ENCODE measurements at regions not wholly inside any gene's neighbourhood (a gene's known extent, or its start where the extent isn't known, plus 50 kb on each side); places are given as distances from the start of the nearest gene placed in this dataset.

DNA sequence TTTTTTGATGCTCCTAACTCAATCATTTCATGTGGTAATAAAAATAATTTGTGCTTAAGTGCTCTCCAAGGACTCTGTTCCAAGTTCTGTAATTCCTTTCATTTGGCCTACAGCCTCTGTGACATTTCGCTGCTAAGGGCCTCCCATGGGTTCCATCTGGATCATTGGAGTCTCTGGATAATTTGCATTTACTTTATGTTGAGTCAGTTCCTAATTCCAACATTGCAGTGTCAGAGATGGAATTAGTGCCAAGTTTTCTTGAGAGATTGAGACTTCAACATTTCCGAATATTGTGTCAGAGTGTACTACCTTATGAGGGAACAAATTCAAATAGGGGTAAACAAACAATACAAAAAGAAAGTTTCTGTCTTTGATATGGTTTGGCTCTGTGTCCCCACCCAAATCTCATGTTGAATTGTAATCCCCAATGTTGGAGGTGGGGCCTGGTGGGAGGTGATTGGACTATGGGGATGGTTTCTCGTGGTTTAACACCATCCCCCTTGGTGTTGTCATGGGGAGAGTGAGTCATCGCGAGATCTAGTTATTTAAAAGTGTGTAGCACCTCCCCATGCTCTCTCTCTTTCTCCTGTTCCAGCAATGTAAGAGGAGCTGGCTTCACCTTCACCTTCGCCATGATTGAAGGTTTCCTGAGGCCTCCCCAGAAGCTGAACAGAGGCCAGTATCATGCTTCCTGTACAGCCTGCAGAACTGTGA is 244.1 kb upstream of the TBX18 start:
- TF ChIP-seq, protein P1, sequence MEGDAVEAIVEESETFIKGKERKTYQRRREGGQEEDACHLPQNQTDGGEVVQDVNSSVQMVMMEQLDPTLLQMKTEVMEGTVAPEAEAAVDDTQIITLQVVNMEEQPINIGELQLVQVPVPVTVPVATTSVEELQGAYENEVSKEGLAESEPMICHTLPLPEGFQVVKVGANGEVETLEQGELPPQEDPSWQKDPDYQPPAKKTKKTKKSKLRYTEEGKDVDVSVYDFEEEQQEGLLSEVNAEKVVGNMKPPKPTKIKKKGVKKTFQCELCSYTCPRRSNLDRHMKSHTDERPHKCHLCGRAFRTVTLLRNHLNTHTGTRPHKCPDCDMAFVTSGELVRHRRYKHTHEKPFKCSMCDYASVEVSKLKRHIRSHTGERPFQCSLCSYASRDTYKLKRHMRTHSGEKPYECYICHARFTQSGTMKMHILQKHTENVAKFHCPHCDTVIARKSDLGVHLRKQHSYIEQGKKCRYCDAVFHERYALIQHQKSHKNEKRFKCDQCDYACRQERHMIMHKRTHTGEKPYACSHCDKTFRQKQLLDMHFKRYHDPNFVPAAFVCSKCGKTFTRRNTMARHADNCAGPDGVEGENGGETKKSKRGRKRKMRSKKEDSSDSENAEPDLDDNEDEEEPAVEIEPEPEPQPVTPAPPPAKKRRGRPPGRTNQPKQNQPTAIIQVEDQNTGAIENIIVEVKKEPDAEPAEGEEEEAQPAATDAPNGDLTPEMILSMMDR (IDR thresholded peaks at IDR 0.05; ENCODE audit: low read depth, low read length, poor library complexity, severe bottlenecking): no peak
- TF ChIP-seq EZH2phosphoT487 (IDR thresholded peaks at IDR 0.05; ENCODE audit: borderline replicate concordance, low read length): no peak

All from DOHH2 (cell line).